Lower leg skin (tissue), 3 donors: ENCODE measurements at regions not wholly inside any gene's neighbourhood (a gene's known extent, or its start where the extent isn't known, plus 50 kb on each side); places are given as distances from the start of the nearest gene placed in this dataset.

Experiments used
- POLR2A ChIP-seq, 2 donors: fragments of 450-650 bp; IDR thresholded peaks; one replicate each; pipeline ENCODE4 v1.6.1; 2016 to 2017; ENCODE audit warnings: antibody characterized with exemption in 2 of 2, mild to moderate bottlenecking in 1 of 2, moderate library complexity in 1 of 2
- TF ChIP-seq, protein P1 (sequence below), 3 donors: fragments of 450-650 bp; IDR thresholded peaks; one replicate each; pipeline ENCODE4 v1.5.1; 2016; ENCODE audit warnings: antibody characterized with exemption in 3 of 3, mild to moderate bottlenecking in 3 of 3, moderate library complexity in 2 of 3

DNA sequence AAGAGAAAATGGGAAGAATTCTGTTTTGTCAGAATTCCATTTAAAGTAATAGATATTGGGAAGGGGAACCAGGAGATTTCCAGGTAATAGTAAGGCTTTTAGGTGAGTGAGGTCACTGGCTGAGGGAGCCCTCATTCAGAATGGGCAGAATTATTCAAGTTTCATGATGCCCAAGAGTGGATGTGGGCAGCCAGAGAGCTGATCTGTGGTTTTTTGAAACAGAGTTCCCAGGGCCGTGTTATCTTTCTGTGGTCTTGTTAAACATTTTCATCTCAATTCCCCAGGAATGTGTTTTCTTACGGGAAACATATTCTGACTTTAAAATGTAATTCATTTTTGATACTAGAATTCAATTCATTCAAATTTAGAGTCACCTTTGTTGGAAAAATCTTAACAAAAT is 182.0 kb upstream of the AADAT start:
- TF ChIP-seq POLR2A (IDR thresholded peaks at IDR 0.05): no peak
- TF ChIP-seq, protein P1, sequence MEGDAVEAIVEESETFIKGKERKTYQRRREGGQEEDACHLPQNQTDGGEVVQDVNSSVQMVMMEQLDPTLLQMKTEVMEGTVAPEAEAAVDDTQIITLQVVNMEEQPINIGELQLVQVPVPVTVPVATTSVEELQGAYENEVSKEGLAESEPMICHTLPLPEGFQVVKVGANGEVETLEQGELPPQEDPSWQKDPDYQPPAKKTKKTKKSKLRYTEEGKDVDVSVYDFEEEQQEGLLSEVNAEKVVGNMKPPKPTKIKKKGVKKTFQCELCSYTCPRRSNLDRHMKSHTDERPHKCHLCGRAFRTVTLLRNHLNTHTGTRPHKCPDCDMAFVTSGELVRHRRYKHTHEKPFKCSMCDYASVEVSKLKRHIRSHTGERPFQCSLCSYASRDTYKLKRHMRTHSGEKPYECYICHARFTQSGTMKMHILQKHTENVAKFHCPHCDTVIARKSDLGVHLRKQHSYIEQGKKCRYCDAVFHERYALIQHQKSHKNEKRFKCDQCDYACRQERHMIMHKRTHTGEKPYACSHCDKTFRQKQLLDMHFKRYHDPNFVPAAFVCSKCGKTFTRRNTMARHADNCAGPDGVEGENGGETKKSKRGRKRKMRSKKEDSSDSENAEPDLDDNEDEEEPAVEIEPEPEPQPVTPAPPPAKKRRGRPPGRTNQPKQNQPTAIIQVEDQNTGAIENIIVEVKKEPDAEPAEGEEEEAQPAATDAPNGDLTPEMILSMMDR (IDR thresholded peaks at IDR 0.05): no peak
